ENCODE measurements at regions not wholly inside any gene's neighbourhood (a gene's known extent, or its start where the extent isn't known, plus 50 kb on each side); places are given as distances from the start of the nearest gene placed in this dataset.

GRCh38 chr11:130781931-130782330 lies 134.3 kb downstream of the SNX19 start:
- no peak for ATAC-seq (replicated peaks in 1 of 4)
- Histone ChIP-seq H3K27me3 (replicated peaks in 1 of 2; ENCODE audit: control insufficient read depth in 2 of 2, extremely low read depth in 1 of 2, insufficient read depth in 2 of 2, low read length in 1 of 2) (peaks cover 0 to 2% of the 10 kb centered on the region in 2 experiments), H3K4me1 (ENCODE audit: control insufficient read depth in 1 of 2, extremely low read depth in 1 of 2, insufficient read depth in 2 of 2, low read length in 2 of 2) (no peaks in the 10 kb centered on the region), H3K27ac (ENCODE audit: low read length) (no peak overlapping the region), H3K36me3 (ENCODE audit: control insufficient read depth in 2 of 2, extremely low read depth in 1 of 2, insufficient read depth in 1 of 2, low read length in 1 of 2) (no peaks in the 10 kb centered on the region), H3K9me3 (no peaks in the 10 kb centered on the region), H3K4me3 (ENCODE audit: control insufficient read depth in 1 of 2, extremely low read depth in 1 of 2, low read length in 1 of 2) (no peak overlapping the region)
- Mint-ChIP-seq H3K4me3 (no peak overlapping the region), H3K36me3 (no peaks in the 10 kb centered on the region), H3K27me3 (peaks cover 5 to 6% of the 10 kb centered on the region in 2 donors), H3K27ac (no peak overlapping the region), H3K9me3 (peaks cover 0 to 5% (median 0%) of the 10 kb centered on the region in 3 donors), H3K4me1 (no peaks in the 10 kb centered on the region)
- DNase-seq: no peak
- CTCF ChIA-PET: no interaction called here
- WGBS (ENCODE audit: insufficient coverage): 54% methylated on average over 2 of the region's 2 CpGs
- POLR2A ChIA-PET: no interaction called here

GRCh38 chr11:130782361-130783222 lies 133.7 kb downstream of the SNX19 start:
- H3K4me1 Mint-ChIP-seq: no peaks in the 10 kb centered on the region
- H3K27me3 ChIP-seq (replicated peaks in 1 of 2; ENCODE audit: control insufficient read depth in 2 of 2, extremely low read depth in 1 of 2, insufficient read depth in 2 of 2, low read length in 1 of 2): peaks cover 0 to 2% of the 10 kb centered on the region in 2 experiments
- POLR2A ChIA-PET: no interaction called here
- no peak overlapping the region for H3K27ac Mint-ChIP-seq
- no peak for DNase-seq
- H3K4me3 ChIP-seq (ENCODE audit: control insufficient read depth in 1 of 2, extremely low read depth in 1 of 2, low read length in 1 of 2): no peak overlapping the region
- no peaks in the 10 kb centered on the region for H3K9me3 ChIP-seq
- peaks cover 0 to 5% (median 0%) of the 10 kb centered on the region in 3 donors for H3K9me3 Mint-ChIP-seq
- no peaks in the 10 kb centered on the region for H3K36me3 Mint-ChIP-seq
- WGBS (ENCODE audit: insufficient coverage): 76% methylated on average over 8 of the region's 14 CpGs
- ATAC-seq (replicated peaks in 1 of 4): no peak
- H3K27me3 Mint-ChIP-seq: peaks cover 0 to 4% of the 10 kb centered on the region in 2 donors
- no peak overlapping the region for H3K27ac ChIP-seq (ENCODE audit: low read length)
- H3K36me3 ChIP-seq (ENCODE audit: control insufficient read depth in 2 of 2, extremely low read depth in 1 of 2, insufficient read depth in 1 of 2, low read length in 1 of 2): no peaks in the 10 kb centered on the region
- CTCF ChIA-PET: no interaction called here
- no peaks in the 10 kb centered on the region for H3K4me1 ChIP-seq (ENCODE audit: control insufficient read depth in 1 of 2, extremely low read depth in 1 of 2, insufficient read depth in 2 of 2, low read length in 2 of 2)
- no peak overlapping the region for H3K4me3 Mint-ChIP-seq

GRCh38 chr11:130783323-130783722 lies 133.0 kb downstream of the SNX19 start:
- ChIA-PET POLR2A (no interaction called here), CTCF (no interaction called here)
- H3K9me3 ChIP-seq: no peaks in the 10 kb centered on the region
- Mint-ChIP-seq H3K9me3 (peaks cover 0 to 5% (median 0%) of the 10 kb centered on the region in 3 donors), H3K36me3 (no peaks in the 10 kb centered on the region), H3K27me3 (no peaks in the 10 kb centered on the region), H3K4me1 (no peaks in the 10 kb centered on the region), H3K4me3 (no peak overlapping the region), H3K27ac (no peak overlapping the region)
- H3K27ac ChIP-seq (ENCODE audit: low read length): no peak overlapping the region
- DNase-seq (no peak), ATAC-seq (replicated peaks in 1 of 4) (no peak)
- no CpG with 5 or more reads among the region's 2 CpGs for WGBS (ENCODE audit: insufficient coverage)
- H3K36me3 ChIP-seq (ENCODE audit: control insufficient read depth in 2 of 2, extremely low read depth in 1 of 2, insufficient read depth in 1 of 2, low read length in 1 of 2): no peaks in the 10 kb centered on the region
- no peaks in the 10 kb centered on the region for H3K4me1 ChIP-seq (ENCODE audit: control insufficient read depth in 1 of 2, extremely low read depth in 1 of 2, insufficient read depth in 2 of 2, low read length in 2 of 2)
- H3K4me3 ChIP-seq (ENCODE audit: control insufficient read depth in 1 of 2, extremely low read depth in 1 of 2, low read length in 1 of 2): no peak overlapping the region
- H3K27me3 ChIP-seq (replicated peaks in 1 of 2; ENCODE audit: control insufficient read depth in 2 of 2, extremely low read depth in 1 of 2, insufficient read depth in 2 of 2, low read length in 1 of 2): peaks cover 0 to 2% of the 10 kb centered on the region in 2 experiments

- no peak for DNase-seq
- H3K36me3 ChIP-seq (ENCODE audit: control insufficient read depth in 2 of 2, extremely low read depth in 1 of 2, insufficient read depth in 1 of 2, low read length in 1 of 2): no peaks in the 10 kb centered on the region
- peaks cover 0 to 8% of the 10 kb centered on the region in 2 experiments for H3K27me3 ChIP-seq (replicated peaks in 1 of 2; ENCODE audit: control insufficient read depth in 2 of 2, extremely low read depth in 1 of 2, insufficient read depth in 2 of 2, low read length in 1 of 2)
- Mint-ChIP-seq H3K4me1 (no peaks in the 10 kb centered on the region), H3K4me3 (no peak overlapping the region), H3K36me3 (no peaks in the 10 kb centered on the region), H3K27me3 (peaks cover 0 to 4% of the 10 kb centered on the region in 2 donors), H3K9me3 (peaks cover 4 to 5% (median 4%) of the 10 kb centered on the region in 3 donors), H3K27ac (no peak overlapping the region)
- H3K4me1 ChIP-seq (ENCODE audit: control insufficient read depth in 1 of 2, extremely low read depth in 1 of 2, insufficient read depth in 2 of 2, low read length in 2 of 2): no peaks in the 10 kb centered on the region
- ATAC-seq (replicated peaks in 1 of 4): no peak
- POLR2A ChIA-PET: no interaction called here
- H3K9me3 ChIP-seq: no peaks in the 10 kb centered on the region
- H3K4me3 ChIP-seq (ENCODE audit: control insufficient read depth in 1 of 2, extremely low read depth in 1 of 2, low read length in 1 of 2): no peak overlapping the region
- CTCF ChIA-PET: no interaction called here
- no peak overlapping the region for H3K27ac ChIP-seq (ENCODE audit: low read length)
- 90% methylated on average over 2 of the region's 4 CpGs for WGBS (ENCODE audit: insufficient coverage)
Measured at GRCh38 chr11:130785380-130786116, 130.7 kb downstream of the SNX19 start.

- H3K4me1 Mint-ChIP-seq: no peaks in the 10 kb centered on the region
- 70% methylated on average over 3 of the region's 5 CpGs for WGBS (ENCODE audit: insufficient coverage)
- no peaks in the 10 kb centered on the region for H3K36me3 Mint-ChIP-seq
- no peak for DNase-seq
- POLR2A ChIA-PET: no interaction called here
- Histone ChIP-seq H3K27ac (ENCODE audit: low read length) (no peak overlapping the region), H3K36me3 (ENCODE audit: control insufficient read depth in 2 of 2, extremely low read depth in 1 of 2, insufficient read depth in 1 of 2, low read length in 1 of 2) (no peaks in the 10 kb centered on the region), H3K4me3 (ENCODE audit: control insufficient read depth in 1 of 2, extremely low read depth in 1 of 2, low read length in 1 of 2) (no peak overlapping the region), H3K4me1 (ENCODE audit: control insufficient read depth in 1 of 2, extremely low read depth in 1 of 2, insufficient read depth in 2 of 2, low read length in 2 of 2) (no peaks in the 10 kb centered on the region), H3K9me3 (no peaks in the 10 kb centered on the region), H3K27me3 (replicated peaks in 1 of 2; ENCODE audit: control insufficient read depth in 2 of 2, extremely low read depth in 1 of 2, insufficient read depth in 2 of 2, low read length in 1 of 2) (peaks cover 0 to 8% of the 10 kb centered on the region in 2 experiments)
- peaks cover 12 to 14% (median 13%) of the 10 kb centered on the region in 3 donors for H3K9me3 Mint-ChIP-seq
- no peak for ATAC-seq (replicated peaks in 1 of 4)
- H3K4me3 Mint-ChIP-seq: no peak overlapping the region
- no peak overlapping the region for H3K27ac Mint-ChIP-seq
- CTCF ChIA-PET: no interaction called here
- H3K27me3 Mint-ChIP-seq: peaks cover 7 to 12% of the 10 kb centered on the region in 2 donors
Measured at GRCh38 chr11:130786586-130786985, 129.7 kb downstream of the SNX19 start.

- DNase-seq (no peak), ATAC-seq (replicated peaks in 1 of 4) (no peak)
- CTCF ChIA-PET: no interaction called here
- no peaks in the 10 kb centered on the region for H3K4me1 Mint-ChIP-seq
- Histone ChIP-seq H3K9me3 (no peaks in the 10 kb centered on the region), H3K36me3 (ENCODE audit: control insufficient read depth in 2 of 2, extremely low read depth in 1 of 2, insufficient read depth in 1 of 2, low read length in 1 of 2) (no peaks in the 10 kb centered on the region), H3K4me1 (ENCODE audit: control insufficient read depth in 1 of 2, extremely low read depth in 1 of 2, insufficient read depth in 2 of 2, low read length in 2 of 2) (no peaks in the 10 kb centered on the region), H3K27me3 (replicated peaks in 1 of 2; ENCODE audit: control insufficient read depth in 2 of 2, extremely low read depth in 1 of 2, insufficient read depth in 2 of 2, low read length in 1 of 2) (peaks cover 0 to 10% of the 10 kb centered on the region in 2 experiments), H3K4me3 (ENCODE audit: control insufficient read depth in 1 of 2, extremely low read depth in 1 of 2, low read length in 1 of 2) (no peak overlapping the region), H3K27ac (ENCODE audit: low read length) (no peak overlapping the region)
- POLR2A ChIA-PET: no interaction called here
- H3K27ac Mint-ChIP-seq: no peak overlapping the region
- no peak overlapping the region for H3K4me3 Mint-ChIP-seq
- H3K36me3 Mint-ChIP-seq: no peaks in the 10 kb centered on the region
- peaks cover 11 to 12% of the 10 kb centered on the region in 2 donors for H3K27me3 Mint-ChIP-seq
- 81% methylated on average over 4 of the region's 8 CpGs for WGBS (ENCODE audit: insufficient coverage)
- peaks cover 12 to 14% (median 13%) of the 10 kb centered on the region in 3 donors for H3K9me3 Mint-ChIP-seq
Measured at GRCh38 chr11:130787092-130787616, 129.1 kb downstream of the SNX19 start.
